GM12875 (cell line): ENCODE measurements at regions not wholly inside any gene's neighbourhood (a gene's known extent, or its start where the extent isn't known, plus 50 kb on each side); places are given as distances from the start of the nearest gene placed in this dataset.

Experiments
- H3K4me3 ChIP-seq: one replicate; pipeline ENCODE4 v1.5.1; 2011; ENCODE audit warnings: low read depth, low read length, control low read depth
- CTCF ChIP-seq: IDR thresholded peaks from 2 replicates; pipeline ENCODE4 v1.5.1; 2011; ENCODE audit warnings: low read depth, mild to moderate bottlenecking, control low read depth, inconsistent platforms, low read length, moderate library complexity, borderline replicate concordance; ENCODE audit not compliant: insufficient read depth

- TF ChIP-seq CTCF: no peak
- no peak overlapping the region for H3K4me3 ChIP-seq
These were observed 91.2 kb downstream of the EOMES start for GRCh38 chr3:27630885-27631284.

- no peak for TF ChIP-seq CTCF
- no peak overlapping the region for H3K4me3 ChIP-seq
These were observed 92.8 kb downstream of the EOMES start for GRCh38 chr3:27629366-27629765.

GRCh38 chr3:27628026-27628750 lies 93.9 kb downstream of the EOMES start:
- no peak overlapping the region for H3K4me3 ChIP-seq
- no peak for TF ChIP-seq CTCF

DNA sequence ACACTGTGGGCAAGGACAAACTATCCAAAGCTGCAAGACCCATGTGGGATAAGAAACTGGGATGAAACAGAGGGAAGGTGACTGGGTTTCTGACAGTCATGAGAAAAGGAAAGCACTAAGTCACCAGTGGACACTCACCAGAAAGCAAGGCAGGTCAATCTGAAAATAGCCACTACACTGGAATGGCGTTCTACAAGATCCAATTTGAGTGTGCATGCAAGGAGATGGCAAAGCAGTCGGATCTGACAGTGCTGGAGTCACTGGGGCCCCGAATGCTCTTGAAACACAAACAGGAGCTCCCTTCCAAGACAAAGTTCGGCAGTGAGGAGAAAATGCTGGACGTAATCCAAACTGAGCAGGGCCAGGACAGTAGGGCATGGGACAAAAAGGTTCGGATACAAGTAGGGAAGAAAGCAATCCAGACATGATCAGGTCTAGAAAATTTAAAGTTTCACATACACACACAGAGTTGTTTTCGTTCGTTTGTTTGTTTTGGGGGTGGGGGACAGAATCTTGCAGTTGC lies 95.5 kb downstream of the EOMES start:
- H3K4me3 ChIP-seq: no peak overlapping the region
- TF ChIP-seq CTCF: no peak

GRCh38 chr3:27625864-27626263 lies 96.3 kb downstream of the EOMES start:
- no peak for TF ChIP-seq CTCF
- no peak overlapping the region for H3K4me3 ChIP-seq

DNA sequence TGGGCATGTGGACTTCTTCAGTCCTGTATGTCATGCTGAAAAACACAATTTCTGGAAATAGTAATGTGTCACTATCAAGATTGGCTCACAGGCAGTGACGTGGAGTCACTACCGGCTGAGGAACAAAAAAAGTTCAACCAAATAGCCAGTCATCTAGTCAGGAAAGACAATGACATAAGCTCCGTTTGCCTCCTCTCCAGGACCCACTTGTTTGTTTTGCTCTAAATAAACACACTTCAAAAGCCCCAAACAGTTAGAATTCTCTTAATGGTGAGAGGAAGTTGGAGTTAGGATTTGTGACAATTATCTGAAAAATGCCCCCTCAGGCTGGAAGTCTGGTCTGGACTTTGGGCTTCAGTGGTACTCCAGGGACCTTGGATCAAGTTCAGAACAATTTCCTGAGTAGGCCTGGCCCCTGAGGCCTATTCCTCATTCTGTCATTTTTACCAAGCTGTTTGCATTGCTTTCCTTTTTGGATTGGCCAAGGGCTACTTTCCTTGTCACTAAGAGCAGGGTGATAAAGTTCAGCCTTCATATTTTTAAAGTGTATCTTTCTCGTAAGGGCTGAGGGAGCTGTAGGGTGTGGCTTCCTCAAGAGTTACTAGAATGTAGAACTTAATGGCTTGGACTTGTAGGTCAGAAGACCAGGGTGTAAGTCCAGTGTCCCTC lies 98.9 kb downstream of the EOMES start:
- TF ChIP-seq CTCF: no peak
- H3K4me3 ChIP-seq: no peak overlapping the region

- H3K4me3 ChIP-seq: no peak overlapping the region
- no peak for TF ChIP-seq CTCF
These were observed 104.6 kb downstream of the EOMES start for GRCh38 chr3:27617552-27617951.
